ENCODE measurements at regions not wholly inside any gene's neighbourhood (a gene's known extent, or its start where the extent isn't known, plus 50 kb on each side); places are given as distances from the start of the nearest gene placed in this dataset.

GRCh38 chr3:89042236-89042835 lies 65.1 kb upstream of the EPHA3 start:
- Histone ChIP-seq H3K36me3 (ENCODE audit: insufficient read depth, low read length) (no peaks in the 10 kb centered on the region), H3K9me3 (ENCODE audit: low read length) (no peaks in the 10 kb centered on the region), H3K4me3 (ENCODE audit: low read length) (no peak overlapping the region), H2AFZ (ENCODE audit: low read depth, low read length) (no peak overlapping the region), H3K27me3 (ENCODE audit: insufficient read depth, low read length) (no peaks in the 10 kb centered on the region), H3K4me1 (ENCODE audit: insufficient read depth, low read length) (peaks cover 5% of the 10 kb centered on the region)

GRCh38 chr3:89043406-89043932 lies 64.0 kb upstream of the EPHA3 start:
- Histone ChIP-seq H2AFZ (ENCODE audit: low read depth, low read length) (no peak overlapping the region), H3K4me1 (ENCODE audit: insufficient read depth, low read length) (peaks cover 5% of the 10 kb centered on the region), H3K9me3 (ENCODE audit: low read length) (no peaks in the 10 kb centered on the region), H3K36me3 (ENCODE audit: insufficient read depth, low read length) (no peaks in the 10 kb centered on the region), H3K4me3 (ENCODE audit: low read length) (no peak overlapping the region), H3K27me3 (ENCODE audit: insufficient read depth, low read length) (no peaks in the 10 kb centered on the region)

- H3K4me1 ChIP-seq (ENCODE audit: insufficient read depth, low read length), result peaks cover 5% of the 10 kb centered on the region
Observed at GRCh38 chr3:89046661-89047060, 60.8 kb upstream of the EPHA3 start.

GRCh38 chr3:89049119-89049518 lies 58.3 kb upstream of the EPHA3 start:
- no peaks in the 10 kb centered on the region for H3K27me3 ChIP-seq (ENCODE audit: insufficient read depth, low read length)
- H2AFZ ChIP-seq (ENCODE audit: low read depth, low read length), result no peak overlapping the region
- H3K4me1 ChIP-seq (ENCODE audit: insufficient read depth, low read length), result no peaks in the 10 kb centered on the region
- no peak overlapping the region for H3K4me3 ChIP-seq (ENCODE audit: low read length)
- H3K9me3 ChIP-seq (ENCODE audit: low read length), result peaks cover 3% of the 10 kb centered on the region
- H3K36me3 ChIP-seq (ENCODE audit: insufficient read depth, low read length), result no peaks in the 10 kb centered on the region

More at GRCh38 chr3:89046661-89047060, 60.8 kb upstream of the EPHA3 start:
- no peak overlapping the region for H3K4me3 ChIP-seq (ENCODE audit: low read length)
- no peaks in the 10 kb centered on the region for H3K27me3 ChIP-seq (ENCODE audit: insufficient read depth, low read length)
- H3K9me3 ChIP-seq (ENCODE audit: low read length), result peaks cover 3% of the 10 kb centered on the region
- no peaks in the 10 kb centered on the region for H3K36me3 ChIP-seq (ENCODE audit: insufficient read depth, low read length)
- no peak overlapping the region for H2AFZ ChIP-seq (ENCODE audit: low read depth, low read length)

- H3K4me1 ChIP-seq (ENCODE audit: insufficient read depth, low read length), result no peaks in the 10 kb centered on the region
- no peaks in the 10 kb centered on the region for H3K27me3 ChIP-seq (ENCODE audit: insufficient read depth, low read length)
- no peak overlapping the region for H3K4me3 ChIP-seq (ENCODE audit: low read length)
- no peak overlapping the region for H2AFZ ChIP-seq (ENCODE audit: low read depth, low read length)
- H3K9me3 ChIP-seq (ENCODE audit: low read length), result peaks cover 3% of the 10 kb centered on the region
- H3K36me3 ChIP-seq (ENCODE audit: insufficient read depth, low read length), result no peaks in the 10 kb centered on the region
Observed at GRCh38 chr3:89052386-89052785, 55.0 kb upstream of the EPHA3 start.

GRCh38 chr3:89057398-89057797 lies 50.0 kb upstream of the EPHA3 start:
- H3K4me1 ChIP-seq (ENCODE audit: insufficient read depth, low read length), result no peaks in the 10 kb centered on the region
- no peak overlapping the region for H3K4me3 ChIP-seq (ENCODE audit: low read length)
- no peak overlapping the region for H2AFZ ChIP-seq (ENCODE audit: low read depth, low read length)

More at GRCh38 chr3:89057398-89057797, 50.0 kb upstream of the EPHA3 start:
- Histone ChIP-seq H3K27me3 (ENCODE audit: insufficient read depth, low read length) (no peaks in the 10 kb centered on the region), H3K9me3 (ENCODE audit: low read length) (no peaks in the 10 kb centered on the region), H3K36me3 (ENCODE audit: insufficient read depth, low read length) (no peaks in the 10 kb centered on the region)
